ENCODE measurements at regions not wholly inside any gene's neighbourhood (a gene's known extent, or its start where the extent isn't known, plus 50 kb on each side); places are given as distances from the start of the nearest gene placed in this dataset.
"Not testable (repeated sequence)": the region's sequence is repeated elsewhere in the genome, so short reads cannot be mapped to it uniquely, and the experiment has no call there.

GRCh38 chr5:42241636-42242035, 181.6 kb upstream of the GHR start:
- no peaks in the 10 kb centered on the region for H3F3A ChIP-seq (ENCODE audit: low read depth)
- H3K9me2 ChIP-seq (replicated peaks; ENCODE audit: low read depth, low read length) = no peaks in the 10 kb centered on the region
- no peak overlapping the region for H3K9ac ChIP-seq (ENCODE audit: low read depth, low read length, poor library complexity, severe bottlenecking)
- no peaks in the 10 kb centered on the region for H3K4me1 ChIP-seq (ENCODE audit: insufficient read depth, low read length, poor library complexity, severe bottlenecking)
- H3K4me2 ChIP-seq (ENCODE audit: low read depth, low read length, poor library complexity, severe bottlenecking) = no peak overlapping the region
- H3K79me2 ChIP-seq (ENCODE audit: insufficient read depth, low read length) = no peaks in the 10 kb centered on the region
- no peaks in the 10 kb centered on the region for H3K27me3 ChIP-seq (ENCODE audit: insufficient read depth, low read length, poor library complexity, severe bottlenecking)
- H3K36me3 ChIP-seq (ENCODE audit: insufficient read depth, low read length) = no peaks in the 10 kb centered on the region
- no peaks in the 10 kb centered on the region for H3K9me3 ChIP-seq (ENCODE audit: insufficient read depth, low read depth, low read length)
- no peaks in the 10 kb centered on the region for H4K20me1 ChIP-seq (ENCODE audit: insufficient read depth, low read length, poor library complexity, severe bottlenecking)
- no peak overlapping the region for H3K4me3 ChIP-seq (ENCODE audit: low read length, poor library complexity, severe bottlenecking)
- no peak overlapping the region for H2AFZ ChIP-seq (ENCODE audit: low read length)
- TF ChIP-seq EZH2phosphoT487 (IDR thresholded peaks at IDR 0.05; ENCODE audit: borderline replicate concordance) (no peak), CTCF (conservative IDR thresholded peaks at IDR 0.05; ENCODE audit: low read length) (no peak)

- Histone ChIP-seq H3K79me2 (ENCODE audit: insufficient read depth, low read length) (no peaks in the 10 kb centered on the region), H3K4me3 (ENCODE audit: low read length, poor library complexity, severe bottlenecking) (no peak overlapping the region), H4K20me1 (ENCODE audit: insufficient read depth, low read length, poor library complexity, severe bottlenecking) (no peaks in the 10 kb centered on the region), H2AFZ (ENCODE audit: low read length) (no peak overlapping the region), H3K36me3 (ENCODE audit: insufficient read depth, low read length) (no peaks in the 10 kb centered on the region), H3K9me2 (replicated peaks; ENCODE audit: low read depth, low read length) (no peaks in the 10 kb centered on the region), H3K27me3 (ENCODE audit: insufficient read depth, low read length, poor library complexity, severe bottlenecking) (no peaks in the 10 kb centered on the region), H3K4me1 (ENCODE audit: insufficient read depth, low read length, poor library complexity, severe bottlenecking) (no peaks in the 10 kb centered on the region), H3K4me2 (ENCODE audit: low read depth, low read length, poor library complexity, severe bottlenecking) (no peak overlapping the region), H3F3A (ENCODE audit: low read depth) (no peaks in the 10 kb centered on the region), H3K9me3 (ENCODE audit: insufficient read depth, low read depth, low read length) (no peaks in the 10 kb centered on the region), H3K9ac (ENCODE audit: low read depth, low read length, poor library complexity, severe bottlenecking) (no peak overlapping the region)
- TF ChIP-seq EZH2phosphoT487 (IDR thresholded peaks at IDR 0.05; ENCODE audit: borderline replicate concordance) = no peak
Observed at GRCh38 chr5:42242210-42242609, 181.0 kb upstream of the GHR start.

- no peak overlapping the region for H3K4me2 ChIP-seq (ENCODE audit: low read depth, low read length, poor library complexity, severe bottlenecking)
- H3K27me3 ChIP-seq (ENCODE audit: insufficient read depth, low read length, poor library complexity, severe bottlenecking) = no peaks in the 10 kb centered on the region
- H3K9me3 ChIP-seq (ENCODE audit: insufficient read depth, low read depth, low read length) = no peaks in the 10 kb centered on the region
- H3K36me3 ChIP-seq (ENCODE audit: insufficient read depth, low read length) = no peaks in the 10 kb centered on the region
- TF ChIP-seq CTCF (conservative IDR thresholded peaks at IDR 0.05; ENCODE audit: low read length) (no peak), EZH2phosphoT487 (IDR thresholded peaks at IDR 0.05; ENCODE audit: borderline replicate concordance) (no peak)
- H4K20me1 ChIP-seq (ENCODE audit: insufficient read depth, low read length, poor library complexity, severe bottlenecking) = no peaks in the 10 kb centered on the region
- no peaks in the 10 kb centered on the region for H3K4me1 ChIP-seq (ENCODE audit: insufficient read depth, low read length, poor library complexity, severe bottlenecking)
- H3K9me2 ChIP-seq (replicated peaks; ENCODE audit: low read depth, low read length) = no peaks in the 10 kb centered on the region
- no peaks in the 10 kb centered on the region for H3K79me2 ChIP-seq (ENCODE audit: insufficient read depth, low read length)
- no peak overlapping the region for H3K9ac ChIP-seq (ENCODE audit: low read depth, low read length, poor library complexity, severe bottlenecking)
- no peak overlapping the region for H3K4me3 ChIP-seq (ENCODE audit: low read length, poor library complexity, severe bottlenecking)
- no peak overlapping the region for H2AFZ ChIP-seq (ENCODE audit: low read length)
- H3F3A ChIP-seq (ENCODE audit: low read depth) = no peaks in the 10 kb centered on the region
Observed at GRCh38 chr5:42242881-42243485, 180.3 kb upstream of the GHR start.

- no peak overlapping the region for H2AFZ ChIP-seq (ENCODE audit: low read length)
- TF ChIP-seq EZH2phosphoT487 (IDR thresholded peaks at IDR 0.05; ENCODE audit: borderline replicate concordance) (no peak), CTCF (conservative IDR thresholded peaks at IDR 0.05; ENCODE audit: low read length) (no peak)
- no peak overlapping the region for H3K4me2 ChIP-seq (ENCODE audit: low read depth, low read length, poor library complexity, severe bottlenecking)
Observed at GRCh38 chr5:42252306-42252705, 170.9 kb upstream of the GHR start.

GRCh38 chr5:42259914-42260313, 163.3 kb upstream of the GHR start:
- H3K9me2 ChIP-seq (replicated peaks; ENCODE audit: low read depth, low read length); H3K4me2 ChIP-seq (ENCODE audit: low read depth, low read length, poor library complexity, severe bottlenecking); H3K9ac ChIP-seq (ENCODE audit: low read depth, low read length, poor library complexity, severe bottlenecking); H4K20me1 ChIP-seq (ENCODE audit: insufficient read depth, low read length, poor library complexity, severe bottlenecking); H3K36me3 ChIP-seq (ENCODE audit: insufficient read depth, low read length); H3K4me1 ChIP-seq (ENCODE audit: insufficient read depth, low read length, poor library complexity, severe bottlenecking); H3K4me3 ChIP-seq (ENCODE audit: low read length, poor library complexity, severe bottlenecking); H3K27me3 ChIP-seq (ENCODE audit: insufficient read depth, low read length, poor library complexity, severe bottlenecking); H3K79me2 ChIP-seq (ENCODE audit: insufficient read depth, low read length); H3F3A ChIP-seq (ENCODE audit: low read depth); H3K9me3 ChIP-seq (ENCODE audit: insufficient read depth, low read depth, low read length); H2AFZ ChIP-seq (ENCODE audit: low read length): not testable (repeated sequence)

More at GRCh38 chr5:42252306-42252705, 170.9 kb upstream of the GHR start:
- Histone ChIP-seq H3K9me2 (replicated peaks; ENCODE audit: low read depth, low read length) (no peaks in the 10 kb centered on the region), H3F3A (ENCODE audit: low read depth) (no peaks in the 10 kb centered on the region), H3K27me3 (ENCODE audit: insufficient read depth, low read length, poor library complexity, severe bottlenecking) (no peaks in the 10 kb centered on the region), H3K79me2 (ENCODE audit: insufficient read depth, low read length) (no peaks in the 10 kb centered on the region), H3K36me3 (ENCODE audit: insufficient read depth, low read length) (no peaks in the 10 kb centered on the region), H3K4me1 (ENCODE audit: insufficient read depth, low read length, poor library complexity, severe bottlenecking) (no peaks in the 10 kb centered on the region), H3K4me3 (ENCODE audit: low read length, poor library complexity, severe bottlenecking) (no peak overlapping the region), H4K20me1 (ENCODE audit: insufficient read depth, low read length, poor library complexity, severe bottlenecking) (no peaks in the 10 kb centered on the region), H3K9me3 (ENCODE audit: insufficient read depth, low read depth, low read length) (no peaks in the 10 kb centered on the region), H3K9ac (ENCODE audit: low read depth, low read length, poor library complexity, severe bottlenecking) (no peak overlapping the region)
